Small intestine (tissue), 7 donors: ENCODE measurements at regions not wholly inside any gene's neighbourhood (a gene's known extent, or its start where the extent isn't known, plus 50 kb on each side); places are given as distances from the start of the nearest gene placed in this dataset.
"Not testable (repeated sequence)": the region's sequence is repeated elsewhere in the genome, so short reads cannot be mapped to it uniquely, and the experiment has no call there.

Experiments
- DNase-seq, 2 donors: peaks; one replicate each; pipeline versions ENCODE4 v3.0.0 to v3.0.0-alpha.2; 2013
- FAIRE-seq: peaks from 2 replicates; lab custom pipeline; 2012; peaks lifted over from hg19 to GRCh38; lab: Jason Lieb, UNC
- H3K27ac ChIP-seq, 3 donors: one replicate each; pipeline ENCODE4 v1.5.1; 2013; ENCODE audit warnings: low read length in 2 of 3, mild to moderate bottlenecking in 2 of 3, control low read depth in 1 of 3, inconsistent platforms in 1 of 3, low read depth in 1 of 3, moderate library complexity in 1 of 3
- H3K27me3 ChIP-seq, 3 donors: one replicate each; pipeline ENCODE4 v1.6.1; 2013; ENCODE audit warnings: low read length in 3 of 3, inconsistent platforms in 1 of 3; ENCODE audit not compliant: control insufficient read depth in 3 of 3, insufficient read depth in 3 of 3
- H3K36me3 ChIP-seq, 3 donors: one replicate each; pipeline ENCODE4 v1.6.1; 2013; ENCODE audit warnings: low read length in 3 of 3, inconsistent platforms in 1 of 3, low read depth in 1 of 3, mild to moderate bottlenecking in 1 of 3, moderate library complexity in 1 of 3; ENCODE audit not compliant: control insufficient read depth in 3 of 3, insufficient read depth in 2 of 3
- H3K4me1 ChIP-seq, 3 donors: one replicate each; pipeline ENCODE4 v1.6.1; 2013; ENCODE audit warnings: low read length in 2 of 3, inconsistent platforms in 1 of 3, low read depth in 1 of 3, mild to moderate bottlenecking in 1 of 3, moderate library complexity in 1 of 3; ENCODE audit not compliant: control insufficient read depth in 3 of 3, insufficient read depth in 2 of 3
- H3K4me3 ChIP-seq, 3 donors: one replicate each; pipeline ENCODE4 v1.5.1; 2013; ENCODE audit warnings: low read length in 3 of 3, control low read depth in 1 of 3, inconsistent platforms in 1 of 3, low read depth in 1 of 3, mild to moderate bottlenecking in 1 of 3, moderate library complexity in 1 of 3
- H3K9me3 ChIP-seq, 2 donors: one replicate each; pipeline ENCODE4 v1.6.1; 2013; ENCODE audit warnings: low read depth in 1 of 2, low read length in 1 of 2; ENCODE audit not compliant: control insufficient read depth in 2 of 2, insufficient read depth in 1 of 2
- WGBS, 3 donors: extraction: QIAGEN DNeasy Blood & Tissue Kit; methylation state at CpG; one replicate each; pipeline ENCODE4 v1.1.7; 2013; 5-methylcytosine and 5-hydroxymethylcytosine counted together
- donor health status: healthy with polysubstance abuse.
- donor health status: control.
- donor health status: control.
- donor health status: Bipolar disorder and iron deficiency.
- donor health status: healthy.

GRCh38 chr5:105197531-105197930, 1634.9 kb upstream of the NUDT12 start:
- DNase-seq (no peak), FAIRE-seq (no peak)
- 87 to 95% (median 92%) methylated on average over 3 of the region's 3 CpGs for WGBS, 3 donors
- H3K36me3 ChIP-seq = no peaks in the 10 kb centered on the region
- no peaks in the 10 kb centered on the region for H3K27me3 ChIP-seq
- H3K4me3 ChIP-seq = no peak overlapping the region
- H3K9me3 ChIP-seq = no peaks in the 10 kb centered on the region
- H3K27ac ChIP-seq = no peak overlapping the region
- no peaks in the 10 kb centered on the region for H3K4me1 ChIP-seq

- Histone ChIP-seq H3K27ac (no peak overlapping the region), H3K36me3 (no peaks in the 10 kb centered on the region), H3K9me3 (no peaks in the 10 kb centered on the region), H3K27me3 (no peaks in the 10 kb centered on the region), H3K4me1 (no peaks in the 10 kb centered on the region), H3K4me3 (no peak overlapping the region)
- no peak for DNase-seq
- FAIRE-seq = no peak
Observed at GRCh38 chr5:105195765-105196164, 1633.2 kb upstream of the NUDT12 start.

- no peaks in the 10 kb centered on the region for H3K27me3 ChIP-seq
- no peaks in the 10 kb centered on the region for H3K4me1 ChIP-seq
- DNase-seq (no peak), FAIRE-seq (no peak)
- no peak overlapping the region for H3K4me3 ChIP-seq
- WGBS, 3 donors = 86 to 91% (median 91%) methylated on average over 2 of the region's 2 CpGs
- no peak overlapping the region for H3K27ac ChIP-seq
- H3K36me3 ChIP-seq = no peaks in the 10 kb centered on the region
- H3K9me3 ChIP-seq = no peaks in the 10 kb centered on the region
Observed at GRCh38 chr5:105172918-105173317, 1610.3 kb upstream of the NUDT12 start.

GRCh38 chr5:105168806-105169205, 1606.2 kb upstream of the NUDT12 start:
- FAIRE-seq = no peak
- Histone ChIP-seq H3K4me1 (no peaks in the 10 kb centered on the region), H3K27me3 (no peaks in the 10 kb centered on the region), H3K36me3 (no peaks in the 10 kb centered on the region), H3K27ac (no peak overlapping the region), H3K9me3 (no peaks in the 10 kb centered on the region), H3K4me3 (no peak overlapping the region)
- DNase-seq = no peak
- WGBS, 3 donors = 88 to 91% (median 90%) methylated on average over 1 of the region's 1 CpG

DNA sequence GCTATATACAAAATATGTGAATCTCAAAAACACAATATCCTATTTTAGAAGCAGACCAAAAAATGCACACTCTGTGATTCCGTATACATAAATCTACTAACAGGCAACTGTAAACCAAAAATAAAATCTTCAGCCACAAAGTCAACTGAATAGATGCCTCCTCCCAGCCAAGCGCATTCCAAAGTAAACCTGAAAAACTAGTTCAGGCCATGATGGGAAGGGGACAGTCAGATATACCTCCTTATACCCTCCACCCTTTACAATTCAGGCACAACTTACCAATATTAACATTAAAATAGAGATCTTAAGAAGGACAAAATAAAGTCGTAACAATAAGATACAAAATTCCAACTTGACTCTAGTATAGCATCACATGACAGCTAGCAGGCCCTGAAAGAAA, 1604.5 kb upstream of the NUDT12 start:
- 84 to 91% (median 89%) methylated on average over 3 of the region's 3 CpGs for WGBS, 3 donors

GRCh38 chr5:105163547-105163946, 1601.0 kb upstream of the NUDT12 start:
- FAIRE-seq = no peak
- no peak overlapping the region for H3K27ac ChIP-seq
- H3K4me3 ChIP-seq = no peak overlapping the region
- no peak for DNase-seq
- no peaks in the 10 kb centered on the region for H3K36me3 ChIP-seq
- no peaks in the 10 kb centered on the region for H3K4me1 ChIP-seq
- no peaks in the 10 kb centered on the region for H3K27me3 ChIP-seq
- no peaks in the 10 kb centered on the region for H3K9me3 ChIP-seq

More for the DNA sequence above, 1604.5 kb upstream of the NUDT12 start:
- no peak for FAIRE-seq
- no peak for DNase-seq
- no peak overlapping the region for H3K4me3 ChIP-seq
- no peaks in the 10 kb centered on the region for H3K36me3 ChIP-seq
- no peaks in the 10 kb centered on the region for H3K27me3 ChIP-seq
- H3K4me1 ChIP-seq = no peaks in the 10 kb centered on the region
- H3K9me3 ChIP-seq = no peaks in the 10 kb centered on the region
- H3K27ac ChIP-seq = no peak overlapping the region

- not testable (repeated sequence) for H3K4me3 ChIP-seq, DNase-seq, H3K27me3 ChIP-seq, H3K4me1 ChIP-seq, H3K27ac ChIP-seq, H3K9me3 ChIP-seq, FAIRE-seq, H3K36me3 ChIP-seq
- WGBS, 3 donors = 82 to 89% (median 84%) methylated on average over 6 of the region's 6 CpGs
Observed at GRCh38 chr5:105162557-105162956, 1600.0 kb upstream of the NUDT12 start.

GRCh38 chr5:105158526-105158925, 1595.9 kb upstream of the NUDT12 start:
- 65 to 72% (median 70%) methylated on average over 4 of the region's 4 CpGs for WGBS, 3 donors
- FAIRE-seq = no peak
- Histone ChIP-seq H3K4me3 (no peak overlapping the region), H3K27me3 (no peaks in the 10 kb centered on the region), H3K9me3 (no peaks in the 10 kb centered on the region), H3K27ac (no peak overlapping the region), H3K36me3 (no peaks in the 10 kb centered on the region), H3K4me1 (no peaks in the 10 kb centered on the region)
- no peak for DNase-seq

DNA sequence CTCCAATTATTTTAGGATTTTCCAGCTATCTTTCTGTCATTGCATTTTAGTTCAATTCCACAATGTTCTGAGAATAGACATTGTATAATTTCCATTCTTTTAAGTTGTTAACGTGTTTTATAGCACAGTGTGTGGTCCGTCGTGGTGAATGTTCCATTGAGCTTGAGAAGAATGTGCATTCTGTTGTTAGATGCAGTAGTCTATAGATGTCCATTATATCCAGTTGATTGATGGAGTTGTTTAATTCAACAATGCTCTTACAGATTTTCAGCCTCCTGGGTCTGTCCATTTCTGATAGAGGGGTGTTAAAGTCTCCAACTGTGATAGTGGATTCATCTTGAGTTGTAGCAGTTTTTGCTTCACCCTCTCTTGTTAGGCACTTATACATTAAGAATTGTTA, 1587.7 kb upstream of the NUDT12 start:
- no peaks in the 10 kb centered on the region for H3K27me3 ChIP-seq
- H3K9me3 ChIP-seq = no peaks in the 10 kb centered on the region
- WGBS, 3 donors = 73 to 84% (median 80%) methylated on average over 3 of the region's 3 CpGs

More for the DNA sequence above, 1587.7 kb upstream of the NUDT12 start:
- Histone ChIP-seq H3K27ac (no peak overlapping the region), H3K4me3 (no peak overlapping the region), H3K36me3 (no peaks in the 10 kb centered on the region), H3K4me1 (no peaks in the 10 kb centered on the region)
- FAIRE-seq (no peak), DNase-seq (no peak)
